ENCODE measurements at regions not wholly inside any gene's neighbourhood (a gene's known extent, or its start where the extent isn't known, plus 50 kb on each side); places are given as distances from the start of the nearest gene placed in this dataset.

DNA sequence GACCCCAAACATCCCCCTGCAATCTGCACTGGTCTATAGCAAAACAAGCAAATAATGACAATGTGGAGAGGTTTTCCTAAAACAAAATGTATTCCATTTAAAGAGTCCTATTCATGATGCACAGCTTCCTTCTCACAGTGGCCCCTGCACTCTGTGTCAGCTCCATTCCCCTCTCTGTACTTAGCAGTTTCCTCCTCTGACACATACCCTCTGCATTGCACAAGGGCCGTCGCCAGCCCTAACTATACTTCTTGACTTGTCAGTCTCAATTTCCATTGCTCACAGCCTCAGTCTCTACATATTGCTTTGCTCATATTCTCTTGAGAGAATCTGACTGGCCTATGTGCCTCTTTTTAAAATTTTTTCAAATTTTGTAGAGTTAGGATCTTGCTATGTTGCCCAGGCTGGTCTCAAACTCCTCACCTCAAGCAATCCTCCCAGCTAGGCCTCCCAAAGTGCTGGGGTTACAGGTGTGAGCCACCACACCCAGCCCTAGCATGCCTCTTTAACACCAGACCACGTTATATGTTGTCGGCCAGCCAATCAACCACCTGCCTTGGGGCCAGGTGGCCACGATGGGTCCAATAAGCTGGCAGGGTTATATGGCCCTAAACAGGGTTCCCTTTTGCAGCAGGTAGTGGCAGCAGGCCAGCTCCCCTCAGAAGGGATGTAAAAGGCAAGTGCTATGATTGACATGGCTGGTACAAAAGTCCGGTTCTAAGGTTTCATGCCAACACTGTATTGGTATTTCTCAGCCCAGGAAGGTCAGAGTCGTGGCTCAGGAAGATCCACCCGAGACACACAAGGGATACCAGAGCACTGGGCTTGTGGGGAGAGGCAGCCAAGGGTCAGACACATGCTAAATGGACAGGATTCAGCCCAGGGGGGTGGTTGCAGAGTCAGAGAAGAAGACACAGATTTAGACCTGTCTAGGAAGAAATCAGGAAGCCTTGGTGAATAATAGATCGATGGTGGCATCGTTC lies 59.0 kb upstream of the SMAD3 start:
- no peak for DNase-seq

DNA sequence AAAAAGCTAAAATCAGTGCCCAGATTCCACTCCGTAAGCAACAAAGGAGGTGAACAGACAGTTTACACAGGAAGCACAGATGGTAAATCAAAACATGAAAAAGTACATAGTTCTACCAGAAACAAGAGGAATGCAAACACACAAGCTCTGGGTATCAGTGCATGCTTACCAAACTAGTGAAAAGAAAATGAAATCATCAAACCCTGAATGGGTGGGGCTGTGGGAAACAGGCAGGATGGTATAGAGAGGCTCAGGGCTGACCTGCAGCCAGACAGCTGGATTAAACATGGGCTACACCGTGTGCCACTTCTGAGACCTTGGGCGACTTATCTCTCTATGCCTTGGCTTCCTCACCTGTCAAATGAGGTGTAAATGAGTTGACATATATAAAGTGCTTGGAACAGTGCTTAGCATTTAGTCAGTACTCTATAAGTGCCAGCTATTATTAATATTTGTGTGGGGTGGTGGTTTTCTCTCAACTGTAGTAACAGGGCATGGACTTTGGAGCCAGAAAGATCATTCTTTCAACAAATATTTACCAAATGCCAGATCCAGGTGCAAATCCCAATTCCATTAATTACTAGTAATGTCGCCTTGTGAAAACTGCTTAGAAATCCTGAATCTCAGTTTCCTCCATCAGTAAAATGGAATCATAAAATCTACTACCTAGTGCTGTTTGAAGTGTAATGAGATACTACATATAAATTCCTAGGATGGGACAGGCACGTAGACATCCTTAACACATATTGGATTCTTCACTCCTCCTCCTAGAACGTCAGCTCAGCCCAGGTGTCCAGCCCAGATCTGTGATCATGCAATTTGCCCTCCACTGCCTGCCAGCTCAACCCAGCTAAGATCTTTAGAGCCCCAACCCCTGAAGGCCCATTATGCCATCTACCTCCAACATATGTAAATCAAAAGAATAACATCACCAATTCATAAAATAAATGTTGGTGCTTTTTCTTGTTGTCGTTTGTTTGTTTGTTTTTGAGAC lies 55.5 kb upstream of the SMAD3 start:
- no peak for DNase-seq

DNA sequence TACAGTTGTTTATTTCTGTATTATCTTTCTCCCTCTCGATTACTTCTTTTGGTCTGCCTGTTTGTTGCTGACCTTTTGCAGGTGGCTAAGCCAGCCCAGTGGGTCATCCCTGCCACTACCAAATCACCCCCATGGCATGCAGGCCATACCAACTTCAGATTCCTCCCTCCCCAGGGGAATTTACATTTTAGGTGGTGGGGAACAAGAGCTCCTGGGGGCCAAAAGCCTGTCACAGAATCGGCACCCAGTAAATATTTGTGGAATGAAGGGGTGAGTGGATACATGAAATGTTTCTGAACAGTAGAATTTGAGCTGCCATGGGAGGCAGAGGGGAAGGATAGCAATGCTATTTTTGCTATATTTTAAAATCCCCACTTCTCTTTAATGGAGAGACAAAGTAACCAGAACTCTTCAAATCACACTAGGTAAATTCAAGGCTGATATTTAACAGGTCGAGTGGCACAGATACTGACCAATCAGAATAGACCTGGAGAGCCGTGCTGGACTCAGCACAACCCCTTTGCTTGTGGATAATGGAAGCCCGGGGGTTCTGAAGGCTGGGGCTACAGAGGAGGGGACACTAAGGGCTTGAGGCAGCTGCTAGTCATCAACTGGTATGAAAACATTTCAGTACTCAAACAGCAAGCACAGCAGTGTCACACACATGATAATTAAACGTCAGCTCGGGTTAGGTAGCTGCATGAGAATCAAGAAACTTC lies 54.3 kb upstream of the SMAD3 start:
- DNase-seq: no peak

DNA sequence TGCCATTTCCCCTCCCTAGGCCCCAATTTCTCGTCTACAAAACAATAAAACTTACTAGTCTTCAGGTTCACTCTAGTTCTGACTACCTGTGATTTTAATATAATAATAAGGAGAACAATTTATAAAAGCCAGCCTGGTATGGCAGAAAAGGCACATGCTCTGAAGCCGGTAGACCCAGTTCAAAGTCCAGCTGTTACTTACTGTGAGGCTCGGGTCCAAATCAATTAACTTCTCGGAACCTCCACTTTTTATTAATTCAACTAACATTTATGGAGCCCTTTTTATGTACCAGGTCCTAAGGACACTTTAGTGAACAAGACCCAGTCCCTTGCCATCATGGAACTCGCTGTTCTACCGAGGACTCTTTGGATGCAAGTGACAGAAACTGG lies 53.8 kb upstream of the SMAD3 start:
- DNase-seq: no peak

DNA sequence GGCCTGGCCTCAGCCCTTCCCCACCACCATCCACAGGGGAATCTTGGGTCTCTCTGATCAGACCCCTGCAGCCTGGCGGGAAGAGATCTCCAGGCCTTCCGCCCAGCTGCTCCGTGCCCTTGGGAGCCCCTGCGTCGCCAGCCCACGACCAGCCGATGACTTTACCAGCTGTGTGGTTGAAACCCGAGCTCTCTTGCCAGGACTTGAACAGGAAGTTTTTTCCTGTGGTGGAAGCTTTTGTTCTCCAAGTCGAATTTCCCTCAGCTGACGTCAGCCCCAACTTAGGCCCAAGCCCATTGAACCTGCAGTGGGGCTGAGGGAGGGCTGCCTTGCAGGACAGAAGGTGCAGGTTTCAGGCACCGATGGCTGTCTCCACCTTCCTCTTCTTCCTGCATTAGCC lies 51.7 kb upstream of the SMAD3 start:
- no peak for DNase-seq
